Endothelial cell of umbilical vein (primary cell): ENCODE measurements at regions not wholly inside any gene's neighbourhood (a gene's known extent, or its start where the extent isn't known, plus 50 kb on each side); places are given as distances from the start of the nearest gene placed in this dataset.
"Not testable (repeated sequence)": the region's sequence is repeated elsewhere in the genome, so short reads cannot be mapped to it uniquely, and the experiment has no call there.

Source experiments
- BruUV-seq: library from RNA; stranded (reverse); fragments of 400-500 nt; replicated peaks from 2 replicates; lab custom pipeline; 2021; lab: Mats Ljungman, UMichigan
- CTCF ChIA-PET: fragments of 300-600, 350-600 bp; sonication (Branson Sonifier 250); formaldehyde crosslinking; loops from one replicate; lab custom pipeline; 2021; ENCODE audit warnings: antibody characterized with exemption, inconsistent platforms; lab: Charles Lee
- POLR2A ChIA-PET: fragments of 300-600, 350-600 bp; sonication (Branson Sonifier 250); formaldehyde crosslinking; loops from one replicate; lab custom pipeline; 2021; ENCODE audit warnings: antibody characterized with exemption, inconsistent platforms; lab: Charles Lee
- DNase-seq: peaks from one replicate; pipeline ENCODE4 v3.0.0-alpha.2; 2011; ENCODE audit warnings: low read depth, low spot score
- FAIRE-seq: peaks from 2 replicates; lab custom pipeline; 2011; peaks lifted over from hg19 to GRCh38; lab: Jason Lieb, UNC
- H2AFZ ChIP-seq: 2 replicates; pipeline ENCODE4 v1.6.0; 2012; ENCODE audit warnings: low read depth, low read length, control low read depth, inconsistent platforms
- H3K27ac ChIP-seq: 2 replicates; pipeline ENCODE4 v1.5.1; 2011; ENCODE audit warnings: low read depth, mild to moderate bottlenecking, control low read depth, low read length, moderate library complexity; ENCODE audit not compliant: insufficient read depth
- H3K27me3 ChIP-seq, 2 experiments: 2 replicates each; pipeline versions ENCODE4 v1.6.0 to v1.6.1; 2011; ENCODE audit warnings: low read length in 2 of 2, mixed read lengths in 1 of 2; ENCODE audit not compliant: control insufficient read depth in 2 of 2, insufficient read depth in 2 of 2
- H3K36me3 ChIP-seq, 2 experiments: 2 replicates in 1 of 2; 3 replicates in 1 of 2; pipeline ENCODE4 v1.5.1; 2011; ENCODE audit warnings: low read length in 2 of 2, mild to moderate bottlenecking in 1 of 2, moderate library complexity in 1 of 2; ENCODE audit not compliant: control insufficient read depth in 2 of 2, insufficient read depth in 2 of 2; ENCODE audit errors: extremely low read depth in 1 of 2
- H3K4me1 ChIP-seq: 3 replicates; pipeline ENCODE4 v1.5.1; 2011; ENCODE audit warnings: mild to moderate bottlenecking, low read length; ENCODE audit not compliant: control insufficient read depth, insufficient read depth; ENCODE audit errors: extremely low read depth
- H3K4me2 ChIP-seq: 2 replicates; pipeline ENCODE4 v1.6.1; 2011; ENCODE audit warnings: low read length, control low read depth, mixed read lengths; ENCODE audit not compliant: insufficient read depth
- H3K4me3 ChIP-seq, 3 experiments: fragments of 200-600 bp in 1 of 3; sonication (generic), shearing (Covaris generic) in 1 of 3; replicated peaks in 1 of 3; 2 replicates each; pipeline ENCODE4 v1.5.1; 2011 to 2016; ENCODE audit warnings: control low read depth in 3 of 3, low read length in 3 of 3, mild to moderate bottlenecking in 2 of 3, inconsistent platforms in 1 of 3, low read depth in 1 of 3, moderate library complexity in 1 of 3; ENCODE audit not compliant: insufficient read depth in 1 of 3
- H3K79me2 ChIP-seq: 2 replicates; pipeline ENCODE4 v1.6.0; 2012; ENCODE audit warnings: low read length, inconsistent platforms; ENCODE audit not compliant: control insufficient read depth, insufficient read depth
- H3K9ac ChIP-seq: replicated peaks from 2 replicates; pipeline ENCODE3; 2011; ENCODE audit warnings: low read length, control low read depth; ENCODE audit not compliant: insufficient read depth; ENCODE audit errors: extremely low read depth
- H3K9me1 ChIP-seq: replicated peaks from 3 replicates; pipeline ENCODE4 v1.6.0; 2011; ENCODE audit warnings: mild to moderate bottlenecking, low read length; ENCODE audit not compliant: control insufficient read depth, insufficient read depth; ENCODE audit errors: extremely low read depth
- H3K9me3 ChIP-seq: replicated peaks from 2 replicates; pipeline ENCODE4 v1.5.1; 2012; ENCODE audit warnings: low read length, inconsistent platforms; ENCODE audit not compliant: control insufficient read depth, insufficient read depth
- H4K20me1 ChIP-seq: replicated peaks from 2 replicates; pipeline ENCODE3; 2011; ENCODE audit warnings: mild to moderate bottlenecking, low read length; ENCODE audit not compliant: control insufficient read depth, insufficient read depth; ENCODE audit errors: extremely low read depth
- EZH2 ChIP-seq: IDR thresholded peaks from 2 replicates; pipeline ENCODE4 v1.6.1; 2012; ENCODE audit warnings: borderline replicate concordance, low read depth, mild to moderate bottlenecking, moderate library complexity, low read length, inconsistent platforms; ENCODE audit not compliant: severe bottlenecking
- FOS ChIP-seq: IDR thresholded peaks from 2 replicates; pipeline ENCODE4 v1.6.1; 2011; ENCODE audit warnings: mild to moderate bottlenecking, low read length, moderate library complexity, borderline replicate concordance; ENCODE audit not compliant: insufficient read depth
- GATA2 ChIP-seq: IDR thresholded peaks from 2 replicates; pipeline ENCODE4 v1.7.0; 2011; ENCODE audit warnings: low read depth, mild to moderate bottlenecking, moderate library complexity, mixed read lengths, low read length; ENCODE audit not compliant: insufficient read length, insufficient read depth
- JUN ChIP-seq: IDR thresholded peaks from 2 replicates; pipeline ENCODE4 v1.6.1; 2011; ENCODE audit warnings: borderline replicate concordance, low read depth; ENCODE audit not compliant: insufficient read length, insufficient read depth
- MYC ChIP-seq: IDR thresholded peaks from one replicate; pipeline ENCODE4 v1.6.1; 2011; ENCODE audit warnings: mild to moderate bottlenecking, low read depth, low read length
- POLR2A ChIP-seq: IDR thresholded peaks from 2 replicates; pipeline ENCODE4 v1.6.1; 2012; ENCODE audit warnings: low read depth, mild to moderate bottlenecking, control low read depth, low read length
- POLR2AphosphoS5 ChIP-seq: IDR thresholded peaks from 2 replicates; pipeline ENCODE4 v1.6.1; 2012; ENCODE audit warnings: low read depth, mild to moderate bottlenecking, control low read depth, low read length, moderate library complexity; ENCODE audit not compliant: insufficient read depth
- dilution Hi-C: fragments of 300-500 bp; cut with MboI; formaldehyde crosslinking; loops from one replicate; pipeline ENCODE4 v1.15.0; 2019; ENCODE audit warnings: low sequenced_read_pairs; ENCODE audit not compliant: extremely low pct_ligation_motif_present
- intact Hi-C: fragments of 100-400 bp; cut with micrococcal nuclease; formaldehyde crosslinking; loops from one replicate; pipeline ENCODE4 v1.10.0; 2022
- TF ChIP-seq, protein P1 (sequence below), 2 donors: IDR thresholded peaks; 1 replicate in 1 of 2; 2 replicates in 1 of 2; pipeline ENCODE4 v1.5.1; 2011; ENCODE audit warnings: low read length in 2 of 2, mild to moderate bottlenecking in 2 of 2, moderate library complexity in 2 of 2, control low read depth in 1 of 2, inconsistent platforms in 1 of 2, low read depth in 1 of 2; ENCODE audit not compliant: insufficient read depth in 1 of 2; ENCODE audit errors: extremely low read depth in 1 of 2
- TF ChIP-seq, protein P2 (sequence below): IDR thresholded peaks from 2 replicates; pipeline ENCODE4 v1.6.1; 2011; ENCODE audit not compliant: insufficient read depth, insufficient read length

DNA sequence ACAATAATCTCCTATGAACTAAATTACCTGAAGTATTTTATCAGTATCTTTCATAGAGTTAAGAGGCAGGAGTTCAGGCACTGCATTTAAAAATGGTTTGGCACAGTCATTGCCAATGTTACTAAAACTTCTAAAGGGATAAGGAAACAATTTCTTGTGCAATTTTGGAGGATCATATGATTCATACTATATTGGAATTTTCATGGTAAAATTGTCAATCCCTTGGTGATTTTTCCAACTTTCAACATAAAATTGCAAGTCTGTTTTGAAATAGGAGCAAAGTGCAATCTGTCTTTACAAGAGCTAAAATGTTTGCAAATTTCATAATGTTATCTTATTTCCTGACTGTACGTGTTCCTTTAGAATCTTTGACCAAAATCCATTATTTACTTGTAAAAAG, 211.1 kb downstream of the DMRTA1 start:
- dilution Hi-C loops = no loop called here
- no peak overlapping the region for H3K9ac ChIP-seq
- no peaks in the 10 kb centered on the region for H3K36me3 ChIP-seq
- no peaks in the 10 kb centered on the region for H3K9me3 ChIP-seq
- no TSS peak for BruUV-seq
- H3K4me3 ChIP-seq = no peak overlapping the region
- CTCF ChIA-PET = no interaction called here
- POLR2A ChIA-PET = no interaction called here
- H3K27me3 ChIP-seq = no peaks in the 10 kb centered on the region
- H3K4me2 ChIP-seq = no peak overlapping the region
- no peaks in the 10 kb centered on the region for H3K9me1 ChIP-seq
- no peaks in the 10 kb centered on the region for H4K20me1 ChIP-seq
- H2AFZ ChIP-seq = no peak overlapping the region
- H3K79me2 ChIP-seq = no peaks in the 10 kb centered on the region
- DNase-seq (no peak), FAIRE-seq (no peak)
- intact Hi-C loops = no loop called here
- no peak overlapping the region for H3K27ac ChIP-seq
- no peaks in the 10 kb centered on the region for H3K4me1 ChIP-seq
- TF ChIP-seq, protein P1, sequence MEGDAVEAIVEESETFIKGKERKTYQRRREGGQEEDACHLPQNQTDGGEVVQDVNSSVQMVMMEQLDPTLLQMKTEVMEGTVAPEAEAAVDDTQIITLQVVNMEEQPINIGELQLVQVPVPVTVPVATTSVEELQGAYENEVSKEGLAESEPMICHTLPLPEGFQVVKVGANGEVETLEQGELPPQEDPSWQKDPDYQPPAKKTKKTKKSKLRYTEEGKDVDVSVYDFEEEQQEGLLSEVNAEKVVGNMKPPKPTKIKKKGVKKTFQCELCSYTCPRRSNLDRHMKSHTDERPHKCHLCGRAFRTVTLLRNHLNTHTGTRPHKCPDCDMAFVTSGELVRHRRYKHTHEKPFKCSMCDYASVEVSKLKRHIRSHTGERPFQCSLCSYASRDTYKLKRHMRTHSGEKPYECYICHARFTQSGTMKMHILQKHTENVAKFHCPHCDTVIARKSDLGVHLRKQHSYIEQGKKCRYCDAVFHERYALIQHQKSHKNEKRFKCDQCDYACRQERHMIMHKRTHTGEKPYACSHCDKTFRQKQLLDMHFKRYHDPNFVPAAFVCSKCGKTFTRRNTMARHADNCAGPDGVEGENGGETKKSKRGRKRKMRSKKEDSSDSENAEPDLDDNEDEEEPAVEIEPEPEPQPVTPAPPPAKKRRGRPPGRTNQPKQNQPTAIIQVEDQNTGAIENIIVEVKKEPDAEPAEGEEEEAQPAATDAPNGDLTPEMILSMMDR (IDR thresholded peaks at IDR 0.05; ENCODE audit: extremely low read depth in 1 of 2, insufficient read depth in 1 of 2, low read depth in 1 of 2, low read length in 2 of 2) = no peak
- TF ChIP-seq POLR2AphosphoS5 = no peak
- no peak for TF ChIP-seq MYC
- no peak for TF ChIP-seq EZH2
- no peak for TF ChIP-seq JUN
- no peak for TF ChIP-seq GATA2
- TF ChIP-seq POLR2A = no peak
- TF ChIP-seq, protein P2, sequence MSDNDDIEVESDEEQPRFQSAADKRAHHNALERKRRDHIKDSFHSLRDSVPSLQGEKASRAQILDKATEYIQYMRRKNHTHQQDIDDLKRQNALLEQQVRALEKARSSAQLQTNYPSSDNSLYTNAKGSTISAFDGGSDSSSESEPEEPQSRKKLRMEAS = no peak
- no peak for TF ChIP-seq FOS

DNA sequence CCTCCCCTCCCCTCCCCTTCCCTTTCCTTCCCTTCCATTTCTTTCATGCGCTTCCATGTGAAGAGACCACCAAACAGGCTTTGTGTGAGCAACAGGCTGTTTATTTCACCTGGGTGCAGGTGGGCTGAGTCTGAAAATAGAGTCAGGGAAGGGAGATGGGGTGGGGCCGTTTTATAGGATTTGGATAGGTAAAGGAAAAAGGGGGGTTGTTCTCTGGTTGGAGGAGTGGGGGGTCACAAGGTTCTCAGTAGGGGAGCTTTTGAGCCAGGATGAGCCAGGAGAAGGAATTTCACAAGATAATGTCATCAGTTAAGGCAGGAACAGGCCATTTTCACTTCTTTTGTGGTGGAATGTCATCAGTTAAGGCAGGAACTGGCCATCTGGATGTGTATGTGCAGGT, 211.9 kb downstream of the DMRTA1 start:
- H3K4me3 ChIP-seq, H4K20me1 ChIP-seq, intact Hi-C loops, H3K9me1 ChIP-seq, FAIRE-seq, H3K4me2 ChIP-seq, DNase-seq, POLR2A ChIA-PET, H3K36me3 ChIP-seq, H3K9ac ChIP-seq, H3K79me2 ChIP-seq, BruUV-seq, CTCF ChIA-PET, H3K27me3 ChIP-seq, H3K4me1 ChIP-seq, H3K27ac ChIP-seq, dilution Hi-C loops, H3K9me3 ChIP-seq, H2AFZ ChIP-seq: not testable (repeated sequence)
